Neural progenitor cell (in vitro differentiated cells): ENCODE measurements at regions not wholly inside any gene's neighbourhood (a gene's known extent, or its start where the extent isn't known, plus 50 kb on each side); places are given as distances from the start of the nearest gene placed in this dataset.

Experiments used
- CTCF ChIP-seq: fragments of 200-600 bp; sonication (generic); IDR thresholded peaks from 2 replicates; pipeline ENCODE4 v1.5.1; 2017; ENCODE audit warnings: antibody characterized with exemption, mild to moderate bottlenecking
- EZH2 ChIP-seq: fragments of 200-600 bp; sonication (generic); IDR thresholded peaks from 2 replicates; pipeline ENCODE4 v1.6.1; 2017; ENCODE audit warnings: antibody characterized with exemption, mild to moderate bottlenecking, moderate library complexity
- EZH2phosphoT487 ChIP-seq: fragments of 200-600 bp; sonication (generic); IDR thresholded peaks from 2 replicates; pipeline ENCODE4 v1.6.1; 2017; ENCODE audit warnings: antibody characterized with exemption

GRCh38 chr19:28612275-28612769 lies 600.6 kb downstream of the UQCRFS1 start:
- TF ChIP-seq CTCF: no peak
- TF ChIP-seq EZH2phosphoT487: no peak
- TF ChIP-seq EZH2: no peak
